Calu3 (cell line): ENCODE measurements at regions not wholly inside any gene's neighbourhood (a gene's known extent, or its start where the extent isn't known, plus 50 kb on each side); places are given as distances from the start of the nearest gene placed in this dataset.
A peak's percentile ranks its signal among the peaks of the same experiment; 100 is the strongest.

Experiments
- BruUV-seq: library from RNA; stranded (reverse); fragments of 400-500 nt; replicated peaks from 2 replicates; lab custom pipeline; 2021; lab: Mats Ljungman, UMichigan
- CTCF ChIA-PET: fragments of 300-600 bp; sonication (Branson Sonifier 250); formaldehyde crosslinking; loops from one replicate; lab custom pipeline; 2022; ENCODE audit warnings: antibody characterized with exemption; lab: Charles Lee
- DNase-seq: peaks from one replicate; pipeline ENCODE4 v3.0.0; 2022
- H3K27ac Mint-ChIP-seq: one replicate; pipeline ENCODE4 v1.8.0; 2022; ENCODE audit warnings: mixed read lengths; ENCODE audit not compliant: unreplicated experiment
- H3K27me3 Mint-ChIP-seq: one replicate; pipeline ENCODE4 v1.8.0; 2022; ENCODE audit warnings: mixed read lengths; ENCODE audit not compliant: unreplicated experiment
- H3K36me3 Mint-ChIP-seq: one replicate; pipeline ENCODE4 v1.8.0; 2022; ENCODE audit warnings: mild to moderate bottlenecking, moderate library complexity, mixed read lengths; ENCODE audit not compliant: insufficient read depth, unreplicated experiment
- H3K4me1 Mint-ChIP-seq: one replicate; pipeline ENCODE4 v1.8.0; 2022; ENCODE audit warnings: mild to moderate bottlenecking, low read depth, mixed read lengths; ENCODE audit not compliant: unreplicated experiment
- H3K4me3 Mint-ChIP-seq: one replicate; pipeline ENCODE4 v1.8.0; 2022; ENCODE audit warnings: mild to moderate bottlenecking, low read depth, moderate library complexity, mixed read lengths; ENCODE audit not compliant: unreplicated experiment
- H3K9me3 Mint-ChIP-seq: one replicate; pipeline ENCODE4 v1.8.0; 2022; ENCODE audit warnings: low read depth, mixed read lengths; ENCODE audit not compliant: unreplicated experiment
- intact Hi-C: fragments of 100-400 bp; cut with micrococcal nuclease; formaldehyde crosslinking; loops from one replicate; pipeline ENCODE4 v1.10.0; 2022; ENCODE audit not compliant: unreplicated experiment
- TF ChIP-seq, protein P1 (sequence below): fragments of 200-600 bp; IDR thresholded peaks from one replicate; pipeline ENCODE4 v1.8.0; 2022; ENCODE audit warnings: antibody characterized with exemption; ENCODE audit not compliant: unreplicated experiment

- TF ChIP-seq, protein P1, sequence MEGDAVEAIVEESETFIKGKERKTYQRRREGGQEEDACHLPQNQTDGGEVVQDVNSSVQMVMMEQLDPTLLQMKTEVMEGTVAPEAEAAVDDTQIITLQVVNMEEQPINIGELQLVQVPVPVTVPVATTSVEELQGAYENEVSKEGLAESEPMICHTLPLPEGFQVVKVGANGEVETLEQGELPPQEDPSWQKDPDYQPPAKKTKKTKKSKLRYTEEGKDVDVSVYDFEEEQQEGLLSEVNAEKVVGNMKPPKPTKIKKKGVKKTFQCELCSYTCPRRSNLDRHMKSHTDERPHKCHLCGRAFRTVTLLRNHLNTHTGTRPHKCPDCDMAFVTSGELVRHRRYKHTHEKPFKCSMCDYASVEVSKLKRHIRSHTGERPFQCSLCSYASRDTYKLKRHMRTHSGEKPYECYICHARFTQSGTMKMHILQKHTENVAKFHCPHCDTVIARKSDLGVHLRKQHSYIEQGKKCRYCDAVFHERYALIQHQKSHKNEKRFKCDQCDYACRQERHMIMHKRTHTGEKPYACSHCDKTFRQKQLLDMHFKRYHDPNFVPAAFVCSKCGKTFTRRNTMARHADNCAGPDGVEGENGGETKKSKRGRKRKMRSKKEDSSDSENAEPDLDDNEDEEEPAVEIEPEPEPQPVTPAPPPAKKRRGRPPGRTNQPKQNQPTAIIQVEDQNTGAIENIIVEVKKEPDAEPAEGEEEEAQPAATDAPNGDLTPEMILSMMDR, result no peak
- intact Hi-C loops, result loop anchor here (1.0 to 5.0 kb wide), 2 partner anchors 53 to 86 kb away; no protein-coding TSS in a partner anchor
- Mint-ChIP-seq H3K27me3 (no peaks in the 10 kb centered on the region), H3K4me3 (no peak overlapping the region), H3K9me3 (no peaks in the 10 kb centered on the region), H3K27ac (peak overlapping the region; percentile 85), H3K4me1 (peaks cover 48% of the 10 kb centered on the region), H3K36me3 (peaks cover 4% of the 10 kb centered on the region)
- CTCF ChIA-PET, result interaction anchor here (0.6 to 1.6 kb wide), 6 partner anchors 49 to 313 kb away, joined by 3 to 4 read pairs (median 3); no protein-coding TSS in a partner anchor
- peak; percentile 15 for DNase-seq
- no TSS peak for BruUV-seq
Measured at GRCh38 chr10:29948881-29949355, 110.5 kb downstream of the JCAD start.

GRCh38 chr10:29947701-29948060 is 111.7 kb downstream of the JCAD start:
- Mint-ChIP-seq H3K4me3 (no peak overlapping the region), H3K27ac (no peak overlapping the region), H3K27me3 (no peaks in the 10 kb centered on the region), H3K36me3 (peaks cover 4% of the 10 kb centered on the region), H3K9me3 (no peaks in the 10 kb centered on the region), H3K4me1 (peaks cover 48% of the 10 kb centered on the region)
- TF ChIP-seq, protein P1, result peak; percentile 30
- DNase-seq, result peak; percentile 34
- BruUV-seq, result no TSS peak
- CTCF ChIA-PET, result interaction anchor here (0.8 to 1.3 kb wide), 4 partner anchors 22 to 212 kb away, joined by 3 to 5 read pairs (median 4); no protein-coding TSS in a partner anchor
- intact Hi-C loops, result loop anchor here (5.0 kb wide), 1 partner anchor 55 kb away; no protein-coding TSS in a partner anchor

- Mint-ChIP-seq H3K4me3 (no peak overlapping the region), H3K9me3 (no peaks in the 10 kb centered on the region), H3K27me3 (no peaks in the 10 kb centered on the region), H3K27ac (no peak overlapping the region), H3K36me3 (peaks cover 4% of the 10 kb centered on the region), H3K4me1 (peaks cover 42% of the 10 kb centered on the region)
- DNase-seq, result peak; percentile 41
- TF ChIP-seq, protein P1, result no peak
- CTCF ChIA-PET, result interaction anchor here (0.8 to 1.3 kb wide), 3 partner anchors 21 to 211 kb away, joined by 3 to 5 read pairs (median 4); no protein-coding TSS in a partner anchor
- BruUV-seq, result no TSS peak
- intact Hi-C loops, result loop anchor here (5.0 kb wide), 1 partner anchor 55 kb away; no protein-coding TSS in a partner anchor
Measured at GRCh38 chr10:29946953-29947700, 112.3 kb downstream of the JCAD start.

GRCh38 chr10:29946614-29946952 is 112.8 kb downstream of the JCAD start:
- TF ChIP-seq, protein P1, result no peak
- no TSS peak for BruUV-seq
- H3K27me3 Mint-ChIP-seq, result no peaks in the 10 kb centered on the region
- H3K4me3 Mint-ChIP-seq, result no peak overlapping the region
- H3K9me3 Mint-ChIP-seq, result no peaks in the 10 kb centered on the region
- intact Hi-C loops, result loop anchor here (5.0 kb wide), 1 partner anchor 56 kb away; no protein-coding TSS in a partner anchor
- H3K27ac Mint-ChIP-seq, result no peak overlapping the region
- DNase-seq, result no peak
- H3K4me1 Mint-ChIP-seq, result peaks cover 40% of the 10 kb centered on the region
- peaks cover 4% of the 10 kb centered on the region for H3K36me3 Mint-ChIP-seq
- CTCF ChIA-PET, result interaction anchor here (0.8 to 1.3 kb wide), 2 partner anchors 21 to 84 kb away, joined by 3 to 5 read pairs; no protein-coding TSS in a partner anchor
